Inflammatory macrophage (primary cell): ENCODE measurements at regions not wholly inside any gene's neighbourhood (a gene's known extent, or its start where the extent isn't known, plus 50 kb on each side); places are given as distances from the start of the nearest gene placed in this dataset.
A peak's percentile ranks its signal among the peaks of the same experiment; 100 is the strongest.

Experiments
- DNase-seq, 2 donors: peaks; one replicate each; pipeline ENCODE4 v3.0.0-alpha.2; 2020 to 2022

DNA sequence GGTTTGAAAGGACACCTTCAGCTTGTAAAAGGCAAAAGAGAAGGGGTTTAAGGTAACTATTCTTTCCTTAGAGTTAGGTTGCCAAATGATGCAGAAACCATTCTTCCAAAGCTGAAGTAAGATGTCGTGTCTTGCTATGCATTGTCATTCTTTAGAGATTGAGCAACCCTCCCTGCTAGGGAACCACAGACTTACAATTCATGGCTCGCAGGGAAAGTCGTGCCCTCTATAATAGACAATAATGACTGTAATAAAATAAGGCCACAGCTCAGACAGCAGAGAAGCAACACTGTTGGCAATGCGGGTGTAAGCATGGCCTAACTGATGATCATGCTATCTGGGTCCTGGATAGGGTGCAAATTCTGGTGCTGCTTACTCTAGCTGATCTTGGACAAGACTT lies 129.6 kb upstream of the CDH13 start:
- DNase-seq: no peak

DNA sequence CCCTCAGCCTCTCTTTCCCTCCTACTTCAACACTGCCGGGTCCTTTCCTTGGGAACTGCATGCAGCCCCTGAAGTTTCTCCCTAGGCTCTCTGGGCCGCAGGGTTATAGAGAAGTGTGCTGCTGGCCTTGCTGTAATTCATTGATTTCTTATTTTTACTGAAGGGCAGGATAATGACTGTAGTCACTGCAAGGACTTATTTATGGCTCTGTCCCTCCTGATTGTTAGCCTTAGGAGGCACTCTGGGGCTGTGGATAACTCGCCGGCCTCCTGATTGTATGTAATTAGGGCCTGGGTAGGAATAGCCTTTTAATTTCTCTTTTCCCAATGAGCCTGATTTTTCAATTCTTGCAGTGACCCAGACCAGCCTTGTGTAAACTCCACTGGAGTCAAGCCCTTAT lies 138.3 kb upstream of the CDH13 start:
- no peak for DNase-seq

DNA sequence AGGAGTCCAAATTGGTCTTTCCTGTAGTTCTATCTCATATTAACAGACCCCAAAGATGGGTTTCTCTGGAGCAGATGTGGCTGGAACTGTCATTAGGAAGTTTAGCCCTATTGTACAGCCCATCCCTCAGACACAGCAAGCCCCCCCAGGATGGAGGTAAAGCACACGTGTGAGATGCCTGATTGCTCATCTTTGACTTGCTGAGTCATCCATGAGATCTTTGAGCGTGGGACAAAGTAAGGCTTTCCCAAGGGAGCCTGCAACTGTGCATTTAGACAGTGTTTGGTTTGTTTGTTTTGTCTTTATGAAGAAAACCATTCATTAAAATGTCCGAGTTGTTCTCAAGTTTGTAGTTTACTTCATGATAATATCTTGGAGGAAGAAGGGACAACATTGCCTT lies 145.3 kb upstream of the CDH13 start:
- no peak for DNase-seq

DNA sequence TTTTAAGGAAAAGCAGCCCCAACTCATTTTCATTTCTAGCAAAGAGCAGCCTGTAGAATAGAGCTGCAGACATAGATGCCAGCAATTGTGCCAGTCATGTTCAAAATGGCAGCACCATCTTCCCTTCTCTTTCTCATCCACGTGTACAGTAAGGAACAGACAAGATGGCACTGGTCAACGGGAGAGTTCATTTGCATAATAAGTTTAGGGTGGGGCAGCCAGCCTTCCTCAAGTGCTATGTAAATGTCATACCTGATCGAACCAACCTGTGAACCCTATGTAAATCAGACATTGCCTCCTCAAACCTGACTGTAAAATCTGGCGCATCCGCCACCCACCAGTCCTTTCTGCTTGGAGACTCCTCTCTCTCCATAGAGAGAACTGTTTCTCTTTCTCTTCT lies 150.0 kb upstream of the CDH13 start:
- no peak for DNase-seq

DNA sequence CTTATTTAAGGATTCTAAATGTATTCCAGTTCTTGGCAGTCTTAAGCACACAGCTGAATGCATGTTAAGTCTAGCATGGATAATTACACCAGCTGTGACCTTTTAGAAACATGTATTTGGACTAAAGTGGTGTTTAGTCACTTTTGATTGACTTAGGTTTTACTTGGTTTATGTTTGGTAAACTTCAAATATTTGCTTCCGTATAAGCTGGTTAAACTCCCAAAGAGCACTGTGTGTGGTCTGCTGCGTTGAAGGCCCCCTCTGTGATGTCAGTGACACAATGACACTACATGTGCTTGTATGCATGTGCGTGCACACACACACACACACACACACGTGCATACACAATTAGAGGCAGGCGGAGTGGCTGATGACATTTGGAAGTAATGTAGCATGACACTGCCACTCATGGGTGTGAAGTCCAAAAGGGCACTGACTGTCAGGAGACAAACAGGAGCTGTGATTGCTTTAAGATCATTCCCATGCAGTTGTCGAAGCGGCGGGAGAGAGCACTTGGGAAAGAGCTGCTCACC lies 156.1 kb upstream of the CDH13 start:
- DNase-seq: no peak

DNA sequence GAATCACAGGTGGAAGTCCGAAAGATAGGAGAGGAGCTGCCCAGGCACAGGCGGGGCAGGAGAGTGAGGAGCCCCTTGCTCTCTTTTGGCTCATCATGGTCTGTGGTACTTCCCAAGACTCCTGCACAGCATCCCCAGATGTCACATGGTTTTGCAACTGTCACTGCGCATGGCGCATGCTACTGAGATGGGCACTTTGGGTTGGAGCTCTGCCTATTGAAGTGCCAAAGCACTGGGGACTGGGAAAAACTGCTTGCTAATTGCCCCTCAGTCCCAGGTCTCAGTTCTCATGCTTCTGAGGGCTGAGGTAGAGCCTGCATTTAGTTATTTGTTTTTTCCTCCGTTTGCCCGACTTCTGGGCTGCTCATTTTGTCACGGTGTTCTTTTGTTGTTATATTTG lies 156.8 kb upstream of the CDH13 start:
- no peak for DNase-seq

DNA sequence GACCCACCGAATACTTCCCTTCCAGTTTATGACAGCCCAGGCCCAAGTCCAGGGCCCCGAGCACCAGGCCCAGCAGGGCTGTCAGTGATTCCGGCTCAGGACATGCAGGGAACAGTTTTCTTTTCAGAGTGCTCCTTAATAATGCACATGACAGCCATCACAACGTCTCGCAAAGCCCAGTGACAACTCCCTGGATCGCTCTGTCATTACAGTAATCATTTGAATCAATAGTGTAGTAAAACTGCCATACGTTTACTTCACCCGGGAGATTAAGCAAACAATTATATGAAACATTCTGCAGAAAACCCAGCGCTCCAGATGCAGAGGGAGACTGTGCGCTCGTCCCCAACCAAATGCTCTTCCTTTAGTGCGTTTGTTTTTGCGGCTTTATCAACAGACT lies 162.6 kb upstream of the CDH13 start:
- DNase-seq: no peak

DNA sequence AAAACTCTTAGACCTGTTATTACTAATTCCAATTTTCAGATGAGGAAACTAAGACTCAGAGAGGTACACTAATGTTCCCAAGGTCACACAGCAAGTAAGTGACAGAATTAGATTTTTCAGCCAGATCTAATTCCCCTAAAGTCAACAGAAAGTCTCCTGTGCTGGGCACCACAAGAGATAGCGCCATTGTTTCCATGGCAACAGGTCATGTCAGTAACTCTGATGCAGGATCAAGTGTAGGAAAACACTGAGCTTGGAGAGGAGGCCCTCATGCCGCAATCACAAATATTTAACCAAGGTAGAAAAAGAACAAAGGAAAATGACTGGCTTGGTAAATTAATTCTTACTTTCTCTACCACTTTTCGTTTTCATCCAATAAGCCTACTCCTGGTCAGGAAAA lies 166.0 kb upstream of the CDH13 start:
- DNase-seq: no peak

DNA sequence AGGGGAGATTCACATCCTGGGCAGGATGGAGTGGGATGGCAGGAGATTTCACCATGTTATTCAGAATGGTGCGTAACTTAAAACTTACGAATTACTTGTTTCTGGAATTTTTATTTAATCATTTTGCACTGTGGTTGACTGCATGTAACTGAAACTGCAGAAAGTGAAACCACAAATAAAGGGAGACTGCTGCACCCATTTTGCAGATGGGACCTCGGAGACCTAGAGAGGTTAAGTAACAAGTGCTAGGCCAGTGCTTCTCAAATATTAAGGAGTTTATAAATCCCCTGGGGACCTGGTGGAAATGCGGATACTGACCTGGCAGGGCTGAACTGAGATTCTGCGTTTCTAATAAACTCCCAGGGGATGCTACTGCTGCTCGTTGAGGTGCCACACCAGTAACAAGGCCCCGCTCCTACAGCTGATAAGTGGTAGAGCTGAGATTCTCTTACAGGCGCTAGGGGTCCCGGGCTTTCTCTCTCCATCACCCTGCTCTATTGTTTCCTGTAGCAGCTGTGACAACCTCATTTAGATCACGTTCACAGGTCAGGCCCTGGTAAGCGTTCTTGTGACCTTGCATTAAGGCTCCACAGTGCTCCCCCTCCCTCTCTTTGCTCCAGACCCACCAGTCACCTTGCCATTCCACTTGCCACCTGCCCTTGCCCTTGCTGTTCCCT lies 167.1 kb upstream of the CDH13 start:
- no peak for DNase-seq

DNA sequence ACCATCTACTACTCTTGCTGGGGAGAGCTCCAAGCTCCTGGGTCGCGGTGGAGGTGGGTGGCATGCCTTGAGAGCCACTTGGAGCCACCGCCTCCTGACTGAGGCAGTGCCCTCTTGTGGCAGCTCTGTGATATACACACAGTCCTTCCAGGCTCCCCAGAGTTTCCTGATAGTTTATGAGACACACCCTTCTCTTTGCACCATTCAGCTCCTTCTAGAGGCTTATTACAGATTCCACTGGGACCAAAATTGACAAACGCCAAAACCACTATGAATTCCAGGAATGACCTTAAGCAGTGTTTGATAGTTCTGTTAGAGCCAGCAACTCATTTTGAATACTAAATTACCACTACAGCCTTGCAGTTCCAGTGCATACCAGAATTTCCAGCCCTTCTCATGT lies 170.1 kb upstream of the CDH13 start:
- peak; percentile 50 to 56 for DNase-seq

DNA sequence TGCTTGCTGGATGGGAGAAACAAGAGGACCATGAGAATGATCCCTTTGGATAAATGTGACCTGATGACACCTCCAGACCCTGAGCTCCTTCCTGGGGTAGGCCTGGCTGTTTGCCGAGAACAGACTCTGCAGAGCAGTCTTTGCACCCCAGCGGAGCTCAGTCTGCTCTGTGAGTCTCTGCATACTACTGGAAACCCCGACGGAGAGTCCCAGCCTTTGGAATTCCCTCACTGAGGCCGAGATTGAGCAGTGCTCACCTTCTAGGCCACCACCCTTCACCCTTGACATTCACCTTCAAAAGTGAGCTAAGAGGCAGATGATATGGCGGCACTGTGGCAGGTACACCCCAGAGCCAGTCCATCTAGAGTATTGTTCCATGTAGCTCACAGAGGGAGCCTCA lies 172.2 kb upstream of the CDH13 start:
- no peak for DNase-seq

DNA sequence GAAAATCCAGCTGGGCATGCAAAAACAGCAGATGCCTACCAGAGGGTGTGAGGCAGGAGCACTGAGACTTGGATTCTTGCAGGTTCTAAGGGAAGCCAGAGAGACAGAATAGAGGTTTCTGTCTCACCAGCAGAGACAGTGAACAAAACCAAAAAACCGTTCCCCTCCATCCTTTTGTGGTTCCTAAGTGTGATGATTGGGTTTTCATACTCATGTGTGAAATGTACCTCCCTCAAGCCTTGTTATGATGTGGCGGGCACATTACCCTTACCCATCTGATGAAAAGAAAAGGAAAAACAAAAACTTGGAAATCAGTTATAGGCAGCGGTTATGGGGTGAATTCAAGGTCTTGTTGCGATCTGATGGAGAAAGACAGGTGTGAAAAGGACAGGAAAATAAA lies 172.6 kb upstream of the CDH13 start:
- DNase-seq: no peak

DNA sequence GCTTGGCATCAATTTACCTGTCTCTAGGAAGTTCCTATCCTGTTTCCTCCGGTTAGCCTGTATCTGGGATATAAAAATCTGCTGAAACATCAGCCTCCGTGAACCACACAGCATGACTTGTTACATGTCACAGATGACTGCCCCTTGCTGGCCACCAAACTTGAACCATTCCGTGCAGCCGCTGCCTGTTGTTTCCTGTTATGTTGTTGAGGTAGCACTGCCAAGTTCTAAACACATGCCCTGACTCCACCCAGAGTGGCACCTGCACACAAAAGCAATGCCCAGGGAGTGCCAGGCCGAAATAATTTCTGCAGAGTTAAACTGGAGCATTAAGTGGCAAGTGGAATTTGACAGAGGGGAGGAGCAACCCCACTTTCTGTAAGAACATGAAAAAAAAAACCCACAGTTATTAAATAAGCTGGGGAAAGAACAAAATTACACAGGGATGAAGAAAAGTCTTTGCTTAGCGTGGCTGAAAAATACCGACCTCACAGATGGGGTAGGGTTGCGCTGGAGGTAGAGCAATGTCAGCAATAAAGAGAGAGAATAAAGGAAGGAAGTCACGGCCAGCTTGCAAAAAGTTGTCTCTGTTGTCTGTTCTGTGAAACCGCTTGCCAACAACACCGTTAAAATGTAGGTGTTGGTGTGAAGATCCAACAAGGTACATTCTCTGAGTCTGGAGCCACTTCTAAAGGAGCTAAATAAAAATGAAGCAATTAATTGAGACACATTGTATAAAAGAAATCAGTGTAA lies 174.6 kb upstream of the CDH13 start:
- DNase-seq: no peak

DNA sequence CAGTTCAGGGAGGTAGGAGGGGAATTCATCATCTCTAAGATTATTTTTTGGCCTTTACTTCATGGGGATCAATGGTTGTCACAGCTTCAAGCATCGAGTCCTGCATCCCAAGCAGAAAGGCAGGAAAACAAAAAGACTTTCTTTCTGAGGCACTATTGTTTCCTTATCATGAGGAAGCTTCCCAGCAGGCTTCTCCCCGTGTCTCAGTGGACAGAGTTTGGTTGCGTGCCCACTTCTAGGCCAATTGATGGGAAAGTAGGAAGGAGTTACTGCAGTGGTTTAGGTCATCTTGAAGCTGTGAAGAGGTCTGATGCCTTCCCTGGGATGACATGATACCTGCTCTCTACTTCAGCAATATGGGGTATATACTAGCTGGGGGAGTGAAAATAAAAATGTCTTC lies 175.3 kb upstream of the CDH13 start:
- DNase-seq: no peak

DNA sequence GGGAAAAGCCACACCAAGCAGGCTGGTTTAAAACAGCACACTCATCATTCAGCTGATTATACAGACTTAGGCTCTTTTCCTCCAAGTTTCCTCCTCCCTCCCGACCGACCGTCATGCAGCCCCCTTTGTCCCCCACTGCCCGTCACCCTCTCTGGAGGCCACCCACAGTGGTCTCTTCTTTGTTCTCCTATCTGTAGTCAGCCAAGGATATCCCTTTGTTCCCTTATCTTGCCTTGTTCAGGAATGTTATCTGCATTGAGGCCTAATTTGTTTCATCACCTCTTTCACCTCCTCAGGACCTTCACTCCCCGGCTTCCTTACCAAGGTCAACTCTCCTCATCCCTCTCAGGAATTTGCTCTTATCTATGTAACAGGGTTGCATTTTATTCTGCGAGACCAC lies 186.4 kb upstream of the CDH13 start:
- no peak for DNase-seq

DNA sequence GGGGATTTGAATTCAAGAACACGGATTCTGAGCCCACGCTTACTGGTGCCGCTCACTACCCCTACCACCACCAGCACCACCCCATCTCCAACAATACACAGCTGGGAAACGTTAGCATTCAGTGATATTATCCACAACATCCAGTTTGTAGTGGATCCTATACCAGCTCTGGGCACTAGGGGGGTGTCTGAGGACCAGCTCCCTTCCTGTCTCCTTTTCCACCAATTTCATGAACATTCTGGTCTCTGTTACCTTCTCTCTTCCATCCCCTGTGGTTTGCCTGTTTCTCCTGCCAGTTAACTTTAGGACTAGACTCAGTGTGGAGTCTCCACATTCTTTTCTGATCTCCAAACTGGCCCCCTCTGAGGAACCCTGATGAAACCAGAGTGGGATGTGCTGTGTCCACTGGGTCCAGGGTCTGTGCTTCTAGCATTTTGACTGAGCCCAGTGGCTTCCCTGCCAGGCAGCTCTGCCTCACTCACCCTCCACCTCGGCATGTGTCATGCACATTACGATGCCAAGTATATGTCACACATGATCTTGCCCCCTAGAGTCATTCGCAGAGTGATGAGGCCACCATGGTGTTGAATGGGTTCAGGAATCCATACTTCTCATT lies 187.0 kb upstream of the CDH13 start:
- DNase-seq: no peak

DNA sequence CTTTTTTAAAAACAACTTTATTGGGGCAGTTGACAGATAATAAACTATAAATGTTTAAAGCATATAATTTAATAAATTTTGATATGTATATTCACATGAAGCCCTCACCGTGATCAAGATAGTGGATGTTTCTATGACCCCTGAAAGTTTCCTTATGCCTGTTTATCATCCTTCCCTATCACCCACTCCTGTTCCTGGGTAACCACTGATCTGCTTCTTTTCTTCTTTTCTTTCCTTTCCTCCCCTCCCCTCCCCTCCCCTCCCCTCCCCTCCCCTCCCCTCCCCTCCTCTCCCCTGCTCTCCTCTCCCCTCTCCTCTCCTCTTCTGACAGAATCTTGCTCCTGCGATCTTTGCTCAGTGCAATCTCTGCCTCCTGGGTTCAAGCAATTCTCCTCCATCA lies 193.7 kb upstream of the CDH13 start:
- DNase-seq: no peak

DNA sequence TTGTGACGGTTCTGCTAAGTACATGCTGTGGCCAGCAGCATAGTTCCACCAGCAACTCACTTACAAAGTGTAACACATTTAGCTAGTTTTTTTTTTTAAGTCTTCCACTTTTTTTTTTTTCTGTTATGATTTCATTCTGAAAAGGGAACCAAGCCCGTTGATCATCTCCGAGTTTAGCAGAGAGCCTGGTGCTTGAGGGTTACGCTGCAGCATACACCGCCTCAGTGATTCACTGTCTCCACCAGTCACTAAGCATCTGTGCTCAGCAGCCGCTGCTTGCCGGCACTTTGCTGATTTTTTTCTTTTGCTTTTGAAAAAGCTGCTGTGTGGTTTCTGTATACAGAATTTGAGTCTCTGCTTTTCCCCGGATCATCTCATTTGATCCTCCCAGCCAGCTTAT lies 194.5 kb upstream of the CDH13 start:
- DNase-seq: no peak

DNA sequence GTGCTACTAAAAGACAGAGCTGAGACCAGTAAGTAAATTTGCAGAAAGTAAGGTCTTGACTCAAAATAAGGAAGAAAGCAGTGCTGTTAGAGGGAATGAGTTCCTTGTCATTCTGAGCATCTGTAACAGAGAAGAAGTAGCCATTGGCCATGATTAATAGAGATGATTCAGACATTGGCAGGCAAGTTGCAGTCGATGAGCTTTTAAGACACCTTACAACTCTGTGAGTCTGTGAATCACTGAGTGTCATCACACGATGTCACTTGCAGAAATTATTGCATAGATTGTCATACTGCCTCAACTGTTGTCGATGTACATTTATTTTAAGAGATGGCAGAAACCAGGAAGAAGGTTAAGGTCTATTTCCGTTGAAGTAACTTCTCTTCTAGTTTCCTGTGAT lies 201.1 kb upstream of the CDH13 start:
- DNase-seq: no peak

DNA sequence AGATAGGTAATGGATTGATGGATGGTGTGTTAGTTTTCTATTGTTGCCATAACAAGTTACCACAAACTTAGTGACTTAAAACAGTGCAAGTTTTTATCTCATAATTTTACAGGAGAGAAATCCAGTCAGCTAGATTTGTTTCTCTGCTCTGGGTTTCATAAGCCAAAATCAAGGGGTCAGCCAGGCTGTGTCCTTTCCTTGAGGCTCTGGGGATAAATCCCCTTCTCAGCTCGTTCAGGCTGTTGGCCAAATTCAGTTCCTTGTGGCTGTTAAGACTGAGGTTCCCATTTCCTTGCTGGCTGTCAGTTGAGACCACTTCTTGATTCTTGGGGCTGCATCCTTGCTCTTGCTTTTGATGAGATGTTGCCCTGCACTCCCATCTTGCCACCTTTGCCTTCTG lies 204.9 kb upstream of the CDH13 start:
- no peak for DNase-seq

DNA sequence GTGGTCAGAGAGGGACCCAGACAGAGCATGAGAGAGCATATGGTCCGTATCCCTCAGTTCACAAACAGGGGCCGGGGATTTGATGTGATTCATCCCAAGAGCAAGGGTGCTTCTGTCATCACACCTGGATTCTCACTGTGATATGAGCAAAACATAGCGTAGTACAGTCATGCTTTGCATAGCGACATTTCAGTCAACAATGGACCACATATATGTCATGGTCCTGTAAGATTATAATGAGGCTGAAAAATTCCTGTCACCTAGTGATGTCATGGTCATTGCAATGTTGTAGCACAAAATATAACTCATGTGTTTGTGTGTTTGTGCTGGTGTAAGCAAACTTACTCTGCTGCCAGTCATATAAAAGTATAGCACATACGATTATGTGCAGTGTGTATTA lies 207.4 kb upstream of the CDH13 start:
- DNase-seq: no peak

DNA sequence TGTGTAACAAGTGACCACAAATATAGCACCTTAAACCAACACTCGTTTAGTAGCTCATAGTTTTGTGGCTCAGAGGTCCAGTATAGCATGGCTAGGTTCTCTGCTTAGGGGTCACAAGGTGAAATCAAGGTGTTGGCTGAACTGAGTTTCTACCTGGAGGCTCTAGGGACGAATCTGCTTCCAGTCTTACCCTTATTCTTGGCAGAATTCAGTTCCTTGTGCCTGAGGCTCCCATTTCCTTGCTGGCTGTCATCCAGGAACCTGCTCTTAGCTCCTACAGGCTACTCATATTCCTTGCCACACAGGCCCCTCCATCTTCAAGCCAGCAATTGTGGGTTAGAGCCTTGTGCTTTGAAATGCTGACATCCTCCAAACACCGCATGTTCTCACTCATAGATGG lies 212.3 kb upstream of the CDH13 start:
- DNase-seq: no peak

DNA sequence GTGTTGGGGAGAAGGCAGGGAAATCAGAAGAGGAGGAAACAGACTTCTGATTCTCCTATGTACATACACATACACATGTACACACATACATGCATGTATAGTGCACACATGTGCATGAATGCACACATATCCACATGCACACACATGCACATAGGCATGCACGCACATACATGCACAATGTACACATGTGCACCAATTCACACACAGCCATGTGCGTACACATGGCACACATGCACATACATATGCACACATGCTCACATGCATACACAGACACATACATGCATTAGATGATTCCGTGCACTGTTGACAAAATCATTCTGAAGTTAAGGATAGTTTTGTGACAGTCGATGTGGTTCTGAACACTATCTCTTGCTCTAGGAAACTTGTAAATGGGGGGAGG lies 214.0 kb upstream of the CDH13 start:
- no peak for DNase-seq

DNA sequence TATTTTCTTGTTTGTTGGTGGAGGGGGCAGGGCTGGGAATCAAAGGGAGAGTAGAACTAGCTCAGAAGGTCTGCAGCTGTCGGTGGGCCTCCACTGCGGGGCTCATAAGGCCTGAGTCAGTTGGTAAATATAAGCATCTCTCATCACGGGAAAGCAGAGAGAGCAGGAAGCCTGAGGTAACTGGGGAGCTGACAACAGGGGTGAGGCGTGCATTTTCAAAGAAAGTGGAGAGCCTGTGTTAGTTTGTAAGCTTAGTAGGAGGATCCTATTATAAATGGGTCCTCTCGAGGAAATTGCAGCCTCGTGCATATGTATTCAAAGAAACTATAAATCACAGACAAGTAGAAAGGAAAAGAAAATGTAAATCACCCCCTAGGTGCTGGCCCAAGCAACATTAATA lies 221.0 kb upstream of the CDH13 start:
- no peak for DNase-seq
